ENCODE measurements at regions not wholly inside any gene's neighbourhood (a gene's known extent, or its start where the extent isn't known, plus 50 kb on each side); places are given as distances from the start of the nearest gene placed in this dataset.

DNA sequence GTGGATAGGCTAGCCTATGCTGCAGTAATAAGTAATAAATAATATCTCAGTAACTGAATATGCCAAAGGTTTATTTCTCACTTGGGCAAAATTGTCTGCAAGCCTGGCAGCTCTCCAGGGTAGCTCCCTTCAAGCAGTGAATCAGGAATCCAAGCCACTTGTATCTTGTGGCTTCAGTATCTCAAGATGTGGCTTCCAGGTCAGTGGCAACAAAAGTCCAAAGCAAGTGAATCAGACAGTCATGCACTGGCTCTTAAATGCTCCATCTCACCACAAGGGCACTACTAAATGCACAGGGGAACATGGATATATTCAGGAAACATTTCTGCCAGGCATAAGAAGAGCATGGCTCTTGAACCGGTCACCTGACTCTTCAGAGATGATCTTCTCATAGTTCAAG is 126.3 kb downstream of the KCTD12 start (continued):
- TF ChIP-seq, protein P1, sequence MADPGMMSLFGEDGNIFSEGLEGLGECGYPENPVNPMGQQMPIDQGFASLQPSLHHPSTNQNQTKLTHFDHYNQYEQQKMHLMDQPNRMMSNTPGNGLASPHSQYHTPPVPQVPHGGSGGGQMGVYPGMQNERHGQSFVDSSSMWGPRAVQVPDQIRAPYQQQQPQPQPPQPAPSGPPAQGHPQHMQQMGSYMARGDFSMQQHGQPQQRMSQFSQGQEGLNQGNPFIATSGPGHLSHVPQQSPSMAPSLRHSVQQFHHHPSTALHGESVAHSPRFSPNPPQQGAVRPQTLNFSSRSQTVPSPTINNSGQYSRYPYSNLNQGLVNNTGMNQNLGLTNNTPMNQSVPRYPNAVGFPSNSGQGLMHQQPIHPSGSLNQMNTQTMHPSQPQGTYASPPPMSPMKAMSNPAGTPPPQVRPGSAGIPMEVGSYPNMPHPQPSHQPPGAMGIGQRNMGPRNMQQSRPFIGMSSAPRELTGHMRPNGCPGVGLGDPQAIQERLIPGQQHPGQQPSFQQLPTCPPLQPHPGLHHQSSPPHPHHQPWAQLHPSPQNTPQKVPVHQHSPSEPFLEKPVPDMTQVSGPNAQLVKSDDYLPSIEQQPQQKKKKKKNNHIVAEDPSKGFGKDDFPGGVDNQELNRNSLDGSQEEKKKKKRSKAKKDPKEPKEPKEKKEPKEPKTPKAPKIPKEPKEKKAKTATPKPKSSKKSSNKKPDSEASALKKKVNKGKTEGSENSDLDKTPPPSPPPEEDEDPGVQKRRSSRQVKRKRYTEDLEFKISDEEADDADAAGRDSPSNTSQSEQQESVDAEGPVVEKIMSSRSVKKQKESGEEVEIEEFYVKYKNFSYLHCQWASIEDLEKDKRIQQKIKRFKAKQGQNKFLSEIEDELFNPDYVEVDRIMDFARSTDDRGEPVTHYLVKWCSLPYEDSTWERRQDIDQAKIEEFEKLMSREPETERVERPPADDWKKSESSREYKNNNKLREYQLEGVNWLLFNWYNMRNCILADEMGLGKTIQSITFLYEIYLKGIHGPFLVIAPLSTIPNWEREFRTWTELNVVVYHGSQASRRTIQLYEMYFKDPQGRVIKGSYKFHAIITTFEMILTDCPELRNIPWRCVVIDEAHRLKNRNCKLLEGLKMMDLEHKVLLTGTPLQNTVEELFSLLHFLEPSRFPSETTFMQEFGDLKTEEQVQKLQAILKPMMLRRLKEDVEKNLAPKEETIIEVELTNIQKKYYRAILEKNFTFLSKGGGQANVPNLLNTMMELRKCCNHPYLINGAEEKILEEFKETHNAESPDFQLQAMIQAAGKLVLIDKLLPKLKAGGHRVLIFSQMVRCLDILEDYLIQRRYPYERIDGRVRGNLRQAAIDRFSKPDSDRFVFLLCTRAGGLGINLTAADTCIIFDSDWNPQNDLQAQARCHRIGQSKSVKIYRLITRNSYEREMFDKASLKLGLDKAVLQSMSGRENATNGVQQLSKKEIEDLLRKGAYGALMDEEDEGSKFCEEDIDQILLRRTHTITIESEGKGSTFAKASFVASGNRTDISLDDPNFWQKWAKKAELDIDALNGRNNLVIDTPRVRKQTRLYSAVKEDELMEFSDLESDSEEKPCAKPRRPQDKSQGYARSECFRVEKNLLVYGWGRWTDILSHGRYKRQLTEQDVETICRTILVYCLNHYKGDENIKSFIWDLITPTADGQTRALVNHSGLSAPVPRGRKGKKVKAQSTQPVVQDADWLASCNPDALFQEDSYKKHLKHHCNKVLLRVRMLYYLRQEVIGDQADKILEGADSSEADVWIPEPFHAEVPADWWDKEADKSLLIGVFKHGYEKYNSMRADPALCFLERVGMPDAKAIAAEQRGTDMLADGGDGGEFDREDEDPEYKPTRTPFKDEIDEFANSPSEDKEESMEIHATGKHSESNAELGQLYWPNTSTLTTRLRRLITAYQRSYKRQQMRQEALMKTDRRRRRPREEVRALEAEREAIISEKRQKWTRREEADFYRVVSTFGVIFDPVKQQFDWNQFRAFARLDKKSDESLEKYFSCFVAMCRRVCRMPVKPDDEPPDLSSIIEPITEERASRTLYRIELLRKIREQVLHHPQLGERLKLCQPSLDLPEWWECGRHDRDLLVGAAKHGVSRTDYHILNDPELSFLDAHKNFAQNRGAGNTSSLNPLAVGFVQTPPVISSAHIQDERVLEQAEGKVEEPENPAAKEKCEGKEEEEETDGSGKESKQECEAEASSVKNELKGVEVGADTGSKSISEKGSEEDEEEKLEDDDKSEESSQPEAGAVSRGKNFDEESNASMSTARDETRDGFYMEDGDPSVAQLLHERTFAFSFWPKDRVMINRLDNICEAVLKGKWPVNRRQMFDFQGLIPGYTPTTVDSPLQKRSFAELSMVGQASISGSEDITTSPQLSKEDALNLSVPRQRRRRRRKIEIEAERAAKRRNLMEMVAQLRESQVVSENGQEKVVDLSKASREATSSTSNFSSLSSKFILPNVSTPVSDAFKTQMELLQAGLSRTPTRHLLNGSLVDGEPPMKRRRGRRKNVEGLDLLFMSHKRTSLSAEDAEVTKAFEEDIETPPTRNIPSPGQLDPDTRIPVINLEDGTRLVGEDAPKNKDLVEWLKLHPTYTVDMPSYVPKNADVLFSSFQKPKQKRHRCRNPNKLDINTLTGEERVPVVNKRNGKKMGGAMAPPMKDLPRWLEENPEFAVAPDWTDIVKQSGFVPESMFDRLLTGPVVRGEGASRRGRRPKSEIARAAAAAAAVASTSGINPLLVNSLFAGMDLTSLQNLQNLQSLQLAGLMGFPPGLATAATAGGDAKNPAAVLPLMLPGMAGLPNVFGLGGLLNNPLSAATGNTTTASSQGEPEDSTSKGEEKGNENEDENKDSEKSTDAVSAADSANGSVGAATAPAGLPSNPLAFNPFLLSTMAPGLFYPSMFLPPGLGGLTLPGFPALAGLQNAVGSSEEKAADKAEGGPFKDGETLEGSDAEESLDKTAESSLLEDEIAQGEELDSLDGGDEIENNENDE (IDR thresholded peaks at IDR 0.05; ENCODE audit: insufficient replicate concordance, low read length): no peak
- no peak for TF ChIP-seq TBP (IDR thresholded peaks at IDR 0.05; ENCODE audit: low read depth, low read length)
- no peak for TF ChIP-seq TEAD4 (IDR thresholded peaks at IDR 0.05; ENCODE audit: low read depth, low read length)
- TF ChIP-seq BCL11A (IDR thresholded peaks at IDR 0.05; ENCODE audit: low read depth in 2 of 2, low read length in 2 of 2): no peak
- TF ChIP-seq HDAC2 (IDR thresholded peaks at IDR 0.05; ENCODE audit: borderline replicate concordance in 1 of 2, low read depth in 2 of 2, low read length in 2 of 2): no peak
- TF ChIP-seq SIRT6 (IDR thresholded peaks at IDR 0.05; ENCODE audit: low read length): no peak

Measured in H1 (cell line).